K562 (cell line): ENCODE measurements at regions not wholly inside any gene's neighbourhood (a gene's known extent, or its start where the extent isn't known, plus 50 kb on each side); places are given as distances from the start of the nearest gene placed in this dataset.

Experiments used
- ATAC-seq: fragments of 200-7000 bp; cut with Tn5 transposase; 3 replicates; pipeline ENCODE4 v1.9.1; 2020; ENCODE audit warnings: moderate library complexity
- BruUV-seq: library from RNA; stranded (reverse); fragments of 400-500 nt; replicated peaks from 2 replicates; lab custom pipeline; 2021; lab: Mats Ljungman, UMichigan
- CTCF ChIA-PET: fragments of 300-600 bp; formaldehyde crosslinking; extraction: SDS; loops from one replicate; lab custom pipeline; 2021; ENCODE audit warnings: low intra/inter-chr PET ratio; lab: Yijun Ruan, JAX
- POLR2A ChIA-PET: fragments of 300-600, 350-650 bp; sonication (Branson Sonifier 250); formaldehyde crosslinking; extraction: SDS; loops from one replicate; lab custom pipeline; 2021; ENCODE audit warnings: antibody characterized with exemption, inconsistent platforms; lab: Yijun Ruan, JAX
- DNase-seq, 4 experiments: peaks; one replicate each; pipeline versions ENCODE4 v3.0.0 to v3.0.0-alpha.2; 2011 to 2018; ENCODE audit warnings: low spot score in 3 of 4, mixed read lengths in 3 of 4; ENCODE audit errors: extremely low read depth in 1 of 4
- FAIRE-seq: peaks from 2 replicates; lab custom pipeline; 2011; peaks lifted over from hg19 to GRCh38; lab: Jason Lieb, UNC
- H2AFZ ChIP-seq: 2 replicates; pipeline ENCODE4 v1.6.0; 2011; ENCODE audit warnings: low read depth, low read length, control low read depth, inconsistent platforms
- H3K27ac ChIP-seq: fragments of 200-600 bp; 3 replicates; pipeline ENCODE4 v1.8.0; 2011; ENCODE audit warnings: low read depth, mild to moderate bottlenecking, control low read depth, inconsistent platforms, low read length, moderate library complexity, mixed read lengths; ENCODE audit errors: extremely low read depth
- H3K27me3 ChIP-seq, 2 experiments: fragments of 300-600 bp in 1 of 2; 2 replicates in 1 of 2; 3 replicates in 1 of 2; pipeline versions ENCODE4 v1.6.0 to v1.8.0; 2011; ENCODE audit warnings: inconsistent platforms in 2 of 2, low read length in 2 of 2, mild to moderate bottlenecking in 1 of 2, mixed read lengths in 1 of 2, moderate library complexity in 1 of 2; ENCODE audit not compliant: control insufficient read depth in 2 of 2, insufficient read depth in 2 of 2
- H3K36me3 ChIP-seq: fragments of 300-600 bp; 3 replicates; pipeline ENCODE4 v1.8.0; 2011; ENCODE audit warnings: mild to moderate bottlenecking, low read length, inconsistent platforms; ENCODE audit not compliant: control insufficient read depth, insufficient read depth
- H3K4me1 ChIP-seq, 2 experiments: fragments of 200-600 bp in 1 of 2; replicated peaks in 1 of 2; 2 replicates in 1 of 2; 3 replicates in 1 of 2; pipeline versions ENCODE4 v1.5.1 to v1.8.0; 2011; ENCODE audit warnings: inconsistent platforms in 2 of 2, low read length in 2 of 2, mild to moderate bottlenecking in 1 of 2, mixed read lengths in 1 of 2, moderate library complexity in 1 of 2; ENCODE audit not compliant: control insufficient read depth in 2 of 2, insufficient read depth in 2 of 2
- H3K4me2 ChIP-seq: 2 replicates; pipeline ENCODE4 v1.6.1; 2011; ENCODE audit warnings: low read length, control low read depth, inconsistent platforms, mixed read lengths; ENCODE audit not compliant: insufficient read depth
- H3K4me3 ChIP-seq: fragments of 200-600 bp; sonication (generic), shearing (Covaris generic); 2 replicates; pipeline ENCODE4 v1.5.1; 2016; ENCODE audit warnings: control low read depth, inconsistent platforms
- H3K79me2 ChIP-seq: fragments of 200-600 bp; 3 replicates; pipeline ENCODE4 v1.8.0; 2011; ENCODE audit warnings: low read length, inconsistent platforms; ENCODE audit not compliant: control insufficient read depth, insufficient read depth
- H3K9ac ChIP-seq, 2 experiments: 2 replicates each; pipeline versions ENCODE4 v1.6.0 to v1.6.1; 2011; ENCODE audit warnings: low read depth in 2 of 2, low read length in 2 of 2, control low read depth in 1 of 2, inconsistent platforms in 1 of 2, mild to moderate bottlenecking in 1 of 2, mixed read lengths in 1 of 2; ENCODE audit not compliant: insufficient read depth in 1 of 2
- H3K9me1 ChIP-seq: one replicate; pipeline ENCODE4 v1.6.0; 2011; ENCODE audit warnings: inconsistent platforms, mild to moderate bottlenecking, low read length, moderate library complexity; ENCODE audit not compliant: control insufficient read depth, insufficient read depth
- H3K9me3 ChIP-seq: replicated peaks from 2 replicates; pipeline ENCODE4 v1.5.1; 2011; ENCODE audit warnings: low read depth, low read length, inconsistent platforms; ENCODE audit not compliant: control insufficient read depth, insufficient read depth
- H4K20me1 ChIP-seq: replicated peaks from 2 replicates; pipeline ENCODE4 v1.6.1; 2011; ENCODE audit warnings: low read length, inconsistent platforms, mixed read lengths; ENCODE audit not compliant: control insufficient read depth, insufficient read depth
- TRIM25 ChIP-seq: fragments of 450-650 bp; IDR thresholded peaks from 2 replicates; pipeline ENCODE4 v1.7.0; 2016; ENCODE audit warnings: borderline replicate concordance
- ZNF253 ChIP-seq: fragments of 250-450 bp; sonication (Bioruptor Pico); conservative IDR thresholded peaks from 2 replicates; pipeline ENCODE4 v1.6.1; 2021; ENCODE audit warnings: mild to moderate bottlenecking
- ZNF431 ChIP-seq: sonication (generic); formaldehyde crosslinking; IDR thresholded peaks from 2 replicates; pipeline ENCODE4 v1.8.0; 2022; ENCODE audit warnings: mild to moderate bottlenecking, missing genetic modification reagents
- in situ Hi-C: fragments of 300-500 bp; cut with MboI; formaldehyde crosslinking; loops from 4 replicates; pipeline ENCODE4 v1.15.0; 2018; ENCODE audit warnings: inconsistent platforms, mixed read lengths
- intact Hi-C: fragments of 100-400 bp; cut with micrococcal nuclease; formaldehyde crosslinking; loops from 2 replicates; pipeline ENCODE4 v1.14.2; 2022
- TF ChIP-seq, protein P1 (sequence below): fragments of 200-400 bp; formaldehyde crosslinking; IDR thresholded peaks from 2 replicates; pipeline ENCODE4 v1.6.1; 2017; ENCODE audit warnings: mild to moderate bottlenecking, low read depth, low read length, moderate library complexity

- in situ Hi-C loops (no loop called here), intact Hi-C loops (no loop called here)
- no peak for FAIRE-seq
- BruUV-seq: no TSS peak
- CTCF ChIA-PET: no interaction called here
- Histone ChIP-seq H3K79me2 (no peaks in the 10 kb centered on the region), H3K9ac (no peak overlapping the region), H3K4me2 (no peak overlapping the region), H3K27ac (no peak overlapping the region), H3K27me3 (no peaks in the 10 kb centered on the region)
- no peak for TF ChIP-seq TRIM25
- TF ChIP-seq ZNF431 (CRISPR knock-in tag): no peak
- TF ChIP-seq, protein P1, sequence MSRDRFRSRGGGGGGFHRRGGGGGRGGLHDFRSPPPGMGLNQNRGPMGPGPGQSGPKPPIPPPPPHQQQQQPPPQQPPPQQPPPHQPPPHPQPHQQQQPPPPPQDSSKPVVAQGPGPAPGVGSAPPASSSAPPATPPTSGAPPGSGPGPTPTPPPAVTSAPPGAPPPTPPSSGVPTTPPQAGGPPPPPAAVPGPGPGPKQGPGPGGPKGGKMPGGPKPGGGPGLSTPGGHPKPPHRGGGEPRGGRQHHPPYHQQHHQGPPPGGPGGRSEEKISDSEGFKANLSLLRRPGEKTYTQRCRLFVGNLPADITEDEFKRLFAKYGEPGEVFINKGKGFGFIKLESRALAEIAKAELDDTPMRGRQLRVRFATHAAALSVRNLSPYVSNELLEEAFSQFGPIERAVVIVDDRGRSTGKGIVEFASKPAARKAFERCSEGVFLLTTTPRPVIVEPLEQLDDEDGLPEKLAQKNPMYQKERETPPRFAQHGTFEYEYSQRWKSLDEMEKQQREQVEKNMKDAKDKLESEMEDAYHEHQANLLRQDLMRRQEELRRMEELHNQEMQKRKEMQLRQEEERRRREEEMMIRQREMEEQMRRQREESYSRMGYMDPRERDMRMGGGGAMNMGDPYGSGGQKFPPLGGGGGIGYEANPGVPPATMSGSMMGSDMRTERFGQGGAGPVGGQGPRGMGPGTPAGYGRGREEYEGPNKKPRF: no peak
- TF ChIP-seq ZNF253 (CRISPR knock-in tag): no peak
- TF ChIP-seq, all 486 proteins: peak for 0
- Histone ChIP-seq H3K9me1 (no peaks in the 10 kb centered on the region), H3K4me3 (no peak overlapping the region), H3K9me3 (no peaks in the 10 kb centered on the region), H2AFZ (no peak overlapping the region), H4K20me1 (no peaks in the 10 kb centered on the region), H3K4me1 (no peaks in the 10 kb centered on the region), H3K36me3 (no peaks in the 10 kb centered on the region)
- no peak for ATAC-seq
- no peak for DNase-seq
- POLR2A ChIA-PET: no interaction called here
These were observed 466.1 kb upstream of the NOVA1 start for GRCh38 chr14:27063959-27064358.
